Upper lobe of right lung (tissue), 1 donor: ENCODE measurements at regions not wholly inside any gene's neighbourhood (a gene's known extent, or its start where the extent isn't known, plus 50 kb on each side); places are given as distances from the start of the nearest gene placed in this dataset.
"Not testable (repeated sequence)": the region's sequence is repeated elsewhere in the genome, so short reads cannot be mapped to it uniquely, and the experiment has no call there.

ENCODE experiments used
- ATAC-seq: fragments of 200-7000 bp; cut with Tn5 transposase; one replicate; pipeline ENCODE4 v1.9.1; 2020; ENCODE audit warnings: mild to moderate bottlenecking, moderate library complexity
- DNase-seq: peaks from one replicate; pipeline ENCODE4 v3.0.0-alpha.2; 2020
- H3K27ac ChIP-seq: fragments of 200-600 bp; one replicate; pipeline ENCODE4 v1.8.0; 2022
- H3K27me3 ChIP-seq: fragments of 200-600 bp; one replicate; pipeline ENCODE4 v1.8.0; 2022; ENCODE audit warnings: mild to moderate bottlenecking
- H3K36me3 ChIP-seq: fragments of 200-600 bp; one replicate; pipeline ENCODE4 v1.8.0; 2022
- H3K4me1 ChIP-seq: fragments of 200-600 bp; one replicate; pipeline ENCODE4 v1.8.0; 2022
- H3K4me3 ChIP-seq: fragments of 200-600 bp; one replicate; pipeline ENCODE4 v1.8.0; 2022; ENCODE audit warnings: mild to moderate bottlenecking
- H3K9me3 ChIP-seq: fragments of 200-600 bp; one replicate; pipeline ENCODE4 v1.8.0; 2022
- intact Hi-C: fragments of 100-400 bp; cut with DNase I; formaldehyde crosslinking; loops from one replicate; pipeline ENCODE4 v1.11.0; 2022
- TF ChIP-seq, protein P1 (sequence below): fragments of 200-600 bp; IDR thresholded peaks from one replicate; pipeline ENCODE4 v1.8.0; 2022; ENCODE audit warnings: antibody characterized with exemption
- donor health status: DM: no; HTN: yes; CAD: no; lungs with severe emphysema.

DNA sequence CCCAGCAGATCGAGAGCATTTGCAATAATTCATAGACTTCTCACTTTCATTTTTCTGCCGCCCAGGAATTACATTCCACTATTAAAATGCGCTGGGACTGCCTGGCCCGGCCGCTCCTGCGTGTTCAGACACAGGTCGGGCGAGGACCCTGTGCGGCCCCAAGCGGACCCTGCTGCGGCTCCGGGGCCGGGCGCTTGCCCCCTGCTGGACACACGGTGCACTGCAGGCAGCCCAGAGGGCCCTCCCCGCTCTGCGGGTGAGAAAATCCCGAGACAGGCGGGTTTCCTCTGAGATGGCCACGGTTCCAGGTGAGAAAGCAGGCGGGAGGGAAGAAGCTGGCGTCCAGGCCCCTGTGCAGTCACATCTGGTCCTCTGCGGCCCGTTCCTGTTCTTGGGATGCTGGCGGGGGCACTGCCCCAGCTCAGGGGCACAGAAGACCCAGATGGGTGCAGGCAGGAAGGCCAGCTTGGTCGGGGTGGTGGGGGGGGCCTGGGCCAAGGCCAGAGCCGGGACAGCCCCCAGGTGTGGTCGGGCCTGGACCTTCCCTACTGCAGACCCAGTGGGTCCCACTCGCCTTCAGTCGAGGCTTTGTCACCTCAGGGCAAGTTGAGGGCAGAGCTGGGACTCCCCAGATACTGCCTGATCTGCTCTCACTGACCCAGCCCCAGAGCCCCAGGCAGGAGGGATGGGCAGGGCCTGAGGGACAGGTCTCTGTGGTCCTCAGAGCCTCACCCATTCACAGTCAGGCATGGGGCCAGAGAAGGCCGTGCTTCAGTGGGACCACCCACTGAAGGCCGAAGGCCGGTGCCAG is 135.1 kb downstream of the FAM53A start:
- H3K4me1 ChIP-seq, intact Hi-C loops, H3K9me3 ChIP-seq, H3K36me3 ChIP-seq, H3K27me3 ChIP-seq: not testable (repeated sequence)
- TF ChIP-seq, protein P1, sequence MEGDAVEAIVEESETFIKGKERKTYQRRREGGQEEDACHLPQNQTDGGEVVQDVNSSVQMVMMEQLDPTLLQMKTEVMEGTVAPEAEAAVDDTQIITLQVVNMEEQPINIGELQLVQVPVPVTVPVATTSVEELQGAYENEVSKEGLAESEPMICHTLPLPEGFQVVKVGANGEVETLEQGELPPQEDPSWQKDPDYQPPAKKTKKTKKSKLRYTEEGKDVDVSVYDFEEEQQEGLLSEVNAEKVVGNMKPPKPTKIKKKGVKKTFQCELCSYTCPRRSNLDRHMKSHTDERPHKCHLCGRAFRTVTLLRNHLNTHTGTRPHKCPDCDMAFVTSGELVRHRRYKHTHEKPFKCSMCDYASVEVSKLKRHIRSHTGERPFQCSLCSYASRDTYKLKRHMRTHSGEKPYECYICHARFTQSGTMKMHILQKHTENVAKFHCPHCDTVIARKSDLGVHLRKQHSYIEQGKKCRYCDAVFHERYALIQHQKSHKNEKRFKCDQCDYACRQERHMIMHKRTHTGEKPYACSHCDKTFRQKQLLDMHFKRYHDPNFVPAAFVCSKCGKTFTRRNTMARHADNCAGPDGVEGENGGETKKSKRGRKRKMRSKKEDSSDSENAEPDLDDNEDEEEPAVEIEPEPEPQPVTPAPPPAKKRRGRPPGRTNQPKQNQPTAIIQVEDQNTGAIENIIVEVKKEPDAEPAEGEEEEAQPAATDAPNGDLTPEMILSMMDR: peak; percentile 98
- peak; percentile 80 for DNase-seq
- peak; percentile 86 for ATAC-seq
- Histone ChIP-seq H3K4me3 (peak overlapping the region; percentile 45), H3K27ac (peak overlapping the region; percentile 36)

DNA sequence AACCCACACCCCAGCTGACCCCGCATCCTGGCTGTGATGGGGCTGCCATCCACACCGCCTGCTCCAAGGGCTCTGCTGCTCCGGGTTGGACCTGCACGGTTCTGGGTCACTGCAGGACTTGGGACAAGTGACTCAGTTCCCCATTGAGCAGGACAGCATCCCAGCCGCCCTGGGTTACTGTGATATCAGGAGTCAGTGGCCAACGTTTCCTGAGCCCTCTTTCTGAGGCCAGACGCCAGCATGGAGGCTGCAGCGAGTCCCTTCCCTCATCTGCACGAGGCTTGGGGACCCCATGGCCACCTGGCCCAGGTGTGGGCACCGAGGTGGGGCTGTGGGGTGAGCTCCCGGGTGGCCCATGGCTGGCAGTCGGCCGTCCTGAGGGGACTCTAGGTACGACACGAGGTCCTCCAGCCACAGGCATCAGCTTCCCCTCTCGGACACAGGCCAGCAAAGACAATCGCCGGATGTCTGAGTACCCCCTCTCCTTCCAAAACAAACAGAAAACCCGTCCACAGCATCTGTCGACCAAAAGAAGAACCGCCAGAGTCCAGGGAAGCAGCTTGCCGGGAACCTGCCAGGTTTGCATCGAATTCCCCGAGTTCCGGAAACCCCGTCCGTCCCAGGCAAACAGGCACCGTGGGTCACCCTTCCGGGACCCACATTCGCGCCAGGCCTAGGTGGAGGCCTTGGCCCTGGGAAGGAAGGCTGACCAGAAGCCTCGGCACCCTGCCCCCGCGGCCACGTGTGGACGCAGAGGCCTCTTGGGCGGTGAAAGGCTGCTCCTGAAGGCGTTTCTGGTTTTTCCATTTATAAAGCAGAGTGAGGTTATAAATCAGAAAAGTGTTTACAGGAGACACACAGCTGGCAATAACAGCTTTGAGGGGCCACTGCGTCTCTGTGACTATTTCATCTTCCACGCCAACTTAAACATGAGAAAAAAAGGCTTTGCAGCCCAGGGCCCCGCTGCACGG is 136.0 kb downstream of the FAM53A start:
- no peak for DNase-seq
- Histone ChIP-seq H3K4me3 (peak overlapping the region; percentile 45), H3K27ac (peak overlapping the region; percentile 36), H3K9me3 (no peaks in the 10 kb centered on the region), H3K36me3 (no peaks in the 10 kb centered on the region), H3K4me1 (peaks cover 6% of the 10 kb centered on the region), H3K27me3 (no peaks in the 10 kb centered on the region)
- TF ChIP-seq, protein P1: no peak
- peak; percentile 8 for ATAC-seq
- intact Hi-C loops: no loop called here

DNA sequence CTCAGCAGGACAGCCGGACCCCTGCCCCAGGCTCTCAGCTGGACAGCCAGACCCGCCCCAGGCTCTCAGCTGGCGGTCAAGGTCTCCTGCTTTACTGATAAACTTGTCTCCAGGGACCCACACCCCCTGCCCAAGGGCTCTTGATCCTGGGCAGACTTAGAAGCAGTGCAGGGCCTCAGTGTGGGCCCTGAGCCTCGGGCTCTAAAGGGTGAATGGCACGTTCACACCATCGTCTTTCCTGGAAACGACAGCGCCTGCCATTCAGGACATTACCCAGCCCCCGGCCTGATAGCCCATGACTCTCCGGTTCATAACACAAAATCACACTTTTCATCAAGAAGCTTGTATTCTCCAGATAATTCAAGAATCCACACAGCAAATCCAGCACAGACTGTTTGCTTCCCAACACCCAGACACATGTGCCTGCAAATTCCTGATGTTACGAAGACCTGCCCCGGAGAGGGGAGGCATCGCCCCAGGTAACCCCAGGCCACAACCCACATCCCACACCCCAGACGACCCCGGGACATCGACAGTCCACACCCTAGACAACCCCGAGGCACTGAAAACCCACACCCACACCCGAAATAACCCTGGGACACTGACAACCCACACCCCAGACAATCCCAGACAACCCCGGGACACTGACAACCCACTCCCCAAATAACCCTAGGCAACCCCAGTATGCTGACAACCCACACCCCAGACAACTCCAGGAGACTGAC is 136.8 kb downstream of the FAM53A start:
- Histone ChIP-seq H3K36me3 (no peaks in the 10 kb centered on the region), H3K27ac (peak overlapping the region; percentile 36), H3K9me3 (no peaks in the 10 kb centered on the region), H3K4me1 (peaks cover 6% of the 10 kb centered on the region), H3K4me3 (peak overlapping the region; percentile 37), H3K27me3 (no peaks in the 10 kb centered on the region)
- TF ChIP-seq, protein P1: no peak
- DNase-seq (no peak), ATAC-seq (no peak)
- intact Hi-C loops: no loop called here

DNA sequence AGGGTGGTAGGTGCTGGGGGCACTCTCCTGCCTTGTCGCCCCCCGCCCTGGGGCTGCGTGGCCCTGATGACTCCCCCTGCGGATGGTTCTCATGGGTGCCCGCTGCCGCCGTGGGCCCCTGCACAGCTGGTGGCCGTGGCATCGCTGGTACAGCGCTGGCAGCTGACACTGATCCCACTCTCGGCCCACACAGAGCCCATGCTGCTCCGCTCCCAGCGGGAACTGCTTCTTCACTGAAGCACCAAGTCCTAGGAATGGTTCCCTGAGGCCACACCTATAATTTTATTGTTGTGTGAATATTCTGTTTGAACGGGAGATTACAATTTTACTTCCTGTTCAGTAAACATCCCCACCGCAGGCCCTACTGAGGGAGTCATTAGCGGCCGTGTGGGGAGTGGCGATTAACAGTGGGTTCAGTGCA is 138.6 kb upstream of the NKX1-1 start:
- peak overlapping the region; percentile 51 for H3K27ac ChIP-seq
- H3K36me3 ChIP-seq: no peaks in the 10 kb centered on the region
- ATAC-seq (no peak), DNase-seq (no peak)
- intact Hi-C loops: no loop called here
- peak overlapping the region; percentile 19 for H3K4me3 ChIP-seq
- no peaks in the 10 kb centered on the region for H3K27me3 ChIP-seq
- H3K9me3 ChIP-seq: no peaks in the 10 kb centered on the region
- TF ChIP-seq, protein P1: no peak
- H3K4me1 ChIP-seq: peaks cover 10% of the 10 kb centered on the region

DNA sequence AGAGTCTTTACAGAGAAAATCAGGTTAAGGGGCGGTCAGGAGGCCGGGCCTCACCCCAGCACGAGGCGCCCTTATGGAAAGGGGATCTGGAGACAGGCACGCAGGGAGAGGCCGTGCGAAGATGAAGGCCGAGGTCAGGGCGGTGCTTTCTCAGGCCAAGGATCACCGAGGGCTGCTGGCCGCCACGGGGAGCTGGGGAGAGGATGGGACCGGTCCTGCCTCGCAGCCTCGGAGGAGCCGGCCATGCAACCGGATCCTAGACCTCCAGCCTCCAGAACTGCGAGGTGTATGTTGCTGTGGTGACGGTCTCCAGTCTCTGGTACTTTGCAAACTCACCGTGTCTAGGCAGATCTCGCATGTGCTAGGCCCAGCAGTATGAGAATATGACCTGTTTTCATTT is 138.2 kb upstream of the NKX1-1 start:
- Histone ChIP-seq H3K27ac (peak overlapping the region; percentile 51), H3K4me1 (peaks cover 10% of the 10 kb centered on the region), H3K4me3 (peak overlapping the region; percentile 19)
- H3K9me3 ChIP-seq, H3K36me3 ChIP-seq, H3K27me3 ChIP-seq, ATAC-seq, intact Hi-C loops, DNase-seq: not testable (repeated sequence)
